ENCODE measurements at regions not wholly inside any gene's neighbourhood (a gene's known extent, or its start where the extent isn't known, plus 50 kb on each side); places are given as distances from the start of the nearest gene placed in this dataset.

GRCh38 chr3:5826467-5826866, 639.0 kb downstream of the EDEM1 start:
- Histone ChIP-seq H3K27ac (ENCODE audit: low read depth, low read length, severe bottlenecking) (no peak overlapping the region), H3K4me1 (ENCODE audit: control insufficient read depth, insufficient read depth, low read length, poor library complexity, severe bottlenecking) (no peaks in the 10 kb centered on the region), H3K9me3 (ENCODE audit: control insufficient read depth, low read length) (no peaks in the 10 kb centered on the region), H3K36me3 (ENCODE audit: control insufficient read depth, insufficient read depth, low read length) (no peaks in the 10 kb centered on the region), H3K4me3 (ENCODE audit: extremely low read depth, insufficient read depth, low read length, poor library complexity, severe bottlenecking) (no peak overlapping the region)
- WGBS, 2 experiments (ENCODE audit: insufficient coverage in 2 of 2), result no CpG with 5 or more reads among the region's 2 CpGs

- H3K4me1 ChIP-seq (ENCODE audit: control insufficient read depth, insufficient read depth, low read length, poor library complexity, severe bottlenecking), result no peaks in the 10 kb centered on the region
- H3K4me3 ChIP-seq (ENCODE audit: extremely low read depth, insufficient read depth, low read length, poor library complexity, severe bottlenecking), result no peak overlapping the region
- H3K27ac ChIP-seq (ENCODE audit: low read depth, low read length, severe bottlenecking), result no peak overlapping the region
- no peaks in the 10 kb centered on the region for H3K9me3 ChIP-seq (ENCODE audit: control insufficient read depth, low read length)
- 60 to 95% methylated on average over 1 to 2 of the region's 2 CpGs for WGBS, 2 experiments (ENCODE audit: insufficient coverage in 2 of 2)
- no peaks in the 10 kb centered on the region for H3K36me3 ChIP-seq (ENCODE audit: control insufficient read depth, insufficient read depth, low read length)
These were observed 640.7 kb downstream of the EDEM1 start for GRCh38 chr3:5828251-5828650.

GRCh38 chr3:5840056-5840455, 652.5 kb downstream of the EDEM1 start:
- Histone ChIP-seq H3K36me3 (ENCODE audit: control insufficient read depth, insufficient read depth, low read length) (no peaks in the 10 kb centered on the region), H3K9me3 (ENCODE audit: control insufficient read depth, low read length) (no peaks in the 10 kb centered on the region), H3K4me1 (ENCODE audit: control insufficient read depth, insufficient read depth, low read length, poor library complexity, severe bottlenecking) (no peaks in the 10 kb centered on the region), H3K27ac (ENCODE audit: low read depth, low read length, severe bottlenecking) (no peak overlapping the region), H3K4me3 (ENCODE audit: extremely low read depth, insufficient read depth, low read length, poor library complexity, severe bottlenecking) (no peak overlapping the region)
- 64 to 100% methylated on average over 1 to 3 of the region's 3 CpGs for WGBS, 2 experiments (ENCODE audit: insufficient coverage in 2 of 2)

- Histone ChIP-seq H3K4me1 (ENCODE audit: control insufficient read depth, insufficient read depth, low read length, poor library complexity, severe bottlenecking) (no peaks in the 10 kb centered on the region), H3K27ac (ENCODE audit: low read depth, low read length, severe bottlenecking) (no peak overlapping the region), H3K4me3 (ENCODE audit: extremely low read depth, insufficient read depth, low read length, poor library complexity, severe bottlenecking) (no peak overlapping the region), H3K9me3 (ENCODE audit: control insufficient read depth, low read length) (no peaks in the 10 kb centered on the region), H3K36me3 (ENCODE audit: control insufficient read depth, insufficient read depth, low read length) (no peaks in the 10 kb centered on the region)
- 78% methylated on average over 2 of the region's 2 CpGs; no CpG with 5 or more reads in 1 of the 2 experiments for WGBS, 2 experiments (ENCODE audit: insufficient coverage in 2 of 2)
These were observed 654.1 kb downstream of the EDEM1 start for GRCh38 chr3:5841599-5841998.

GRCh38 chr3:5846261-5846660, 658.8 kb downstream of the EDEM1 start:
- H3K36me3 ChIP-seq (ENCODE audit: control insufficient read depth, insufficient read depth, low read length), result no peaks in the 10 kb centered on the region
- no peak overlapping the region for H3K4me3 ChIP-seq (ENCODE audit: extremely low read depth, insufficient read depth, low read length, poor library complexity, severe bottlenecking)
- no peak overlapping the region for H3K27ac ChIP-seq (ENCODE audit: low read depth, low read length, severe bottlenecking)
- H3K4me1 ChIP-seq (ENCODE audit: control insufficient read depth, insufficient read depth, low read length, poor library complexity, severe bottlenecking), result no peaks in the 10 kb centered on the region
- no CpG with 5 or more reads among the region's 1 CpG for WGBS, 2 experiments (ENCODE audit: insufficient coverage in 2 of 2)
- no peaks in the 10 kb centered on the region for H3K9me3 ChIP-seq (ENCODE audit: control insufficient read depth, low read length)

- Histone ChIP-seq H3K27ac (ENCODE audit: low read depth, low read length, severe bottlenecking) (no peak overlapping the region), H3K9me3 (ENCODE audit: control insufficient read depth, low read length) (no peaks in the 10 kb centered on the region), H3K36me3 (ENCODE audit: control insufficient read depth, insufficient read depth, low read length) (no peaks in the 10 kb centered on the region), H3K4me1 (ENCODE audit: control insufficient read depth, insufficient read depth, low read length, poor library complexity, severe bottlenecking) (no peaks in the 10 kb centered on the region), H3K4me3 (ENCODE audit: extremely low read depth, insufficient read depth, low read length, poor library complexity, severe bottlenecking) (no peak overlapping the region)
- 80% methylated on average over 1 of the region's 3 CpGs; no CpG with 5 or more reads in 1 of the 2 experiments for WGBS, 2 experiments (ENCODE audit: insufficient coverage in 2 of 2)
These were observed 673.6 kb downstream of the EDEM1 start for GRCh38 chr3:5861151-5861550.

GRCh38 chr3:5874931-5875341, 687.4 kb downstream of the EDEM1 start:
- no peaks in the 10 kb centered on the region for H3K36me3 ChIP-seq (ENCODE audit: control insufficient read depth, insufficient read depth, low read length)
- 100% methylated on average over 1 to 2 of the region's 2 CpGs for WGBS, 2 experiments (ENCODE audit: insufficient coverage in 2 of 2)
- H3K9me3 ChIP-seq (ENCODE audit: control insufficient read depth, low read length), result no peaks in the 10 kb centered on the region
- H3K27ac ChIP-seq (ENCODE audit: low read depth, low read length, severe bottlenecking), result no peak overlapping the region
- H3K4me3 ChIP-seq (ENCODE audit: extremely low read depth, insufficient read depth, low read length, poor library complexity, severe bottlenecking), result no peak overlapping the region
- H3K4me1 ChIP-seq (ENCODE audit: control insufficient read depth, insufficient read depth, low read length, poor library complexity, severe bottlenecking), result no peaks in the 10 kb centered on the region

- Histone ChIP-seq H3K4me3 (ENCODE audit: extremely low read depth, insufficient read depth, low read length, poor library complexity, severe bottlenecking) (no peak overlapping the region), H3K4me1 (ENCODE audit: control insufficient read depth, insufficient read depth, low read length, poor library complexity, severe bottlenecking) (peaks cover 12% of the 10 kb centered on the region), H3K36me3 (ENCODE audit: control insufficient read depth, insufficient read depth, low read length) (no peaks in the 10 kb centered on the region), H3K27ac (ENCODE audit: low read depth, low read length, severe bottlenecking) (no peak overlapping the region), H3K9me3 (ENCODE audit: control insufficient read depth, low read length) (no peaks in the 10 kb centered on the region)
- WGBS, 2 experiments (ENCODE audit: insufficient coverage in 2 of 2), result no CpG with 5 or more reads among the region's 3 CpGs
These were observed 701.3 kb downstream of the EDEM1 start for GRCh38 chr3:5888851-5889250.

GRCh38 chr3:5889374-5889773, 701.9 kb downstream of the EDEM1 start:
- WGBS, 2 experiments (ENCODE audit: insufficient coverage in 2 of 2), result 93 to 100% methylated on average over 2 to 3 of the region's 3 CpGs
- no peak overlapping the region for H3K4me3 ChIP-seq (ENCODE audit: extremely low read depth, insufficient read depth, low read length, poor library complexity, severe bottlenecking)

GRCh38 chr3:5891711-5892110, 704.2 kb downstream of the EDEM1 start:
- Histone ChIP-seq H3K27ac (ENCODE audit: low read depth, low read length, severe bottlenecking) (no peak overlapping the region), H3K36me3 (ENCODE audit: control insufficient read depth, insufficient read depth, low read length) (no peaks in the 10 kb centered on the region), H3K4me1 (ENCODE audit: control insufficient read depth, insufficient read depth, low read length, poor library complexity, severe bottlenecking) (peaks cover 12% of the 10 kb centered on the region), H3K9me3 (ENCODE audit: control insufficient read depth, low read length) (no peaks in the 10 kb centered on the region), H3K4me3 (ENCODE audit: extremely low read depth, insufficient read depth, low read length, poor library complexity, severe bottlenecking) (no peak overlapping the region)
- WGBS, 2 experiments (ENCODE audit: insufficient coverage in 2 of 2), result 85 to 91% methylated on average over 3 to 4 of the region's 4 CpGs

More at GRCh38 chr3:5889374-5889773, 701.9 kb downstream of the EDEM1 start:
- no peaks in the 10 kb centered on the region for H3K9me3 ChIP-seq (ENCODE audit: control insufficient read depth, low read length)
- no peak overlapping the region for H3K27ac ChIP-seq (ENCODE audit: low read depth, low read length, severe bottlenecking)
- no peaks in the 10 kb centered on the region for H3K36me3 ChIP-seq (ENCODE audit: control insufficient read depth, insufficient read depth, low read length)
- peaks cover 12% of the 10 kb centered on the region for H3K4me1 ChIP-seq (ENCODE audit: control insufficient read depth, insufficient read depth, low read length, poor library complexity, severe bottlenecking)

- H3K27ac ChIP-seq (ENCODE audit: low read depth, low read length, severe bottlenecking), result no peak overlapping the region
- no peaks in the 10 kb centered on the region for H3K36me3 ChIP-seq (ENCODE audit: control insufficient read depth, insufficient read depth, low read length)
- 93 to 94% methylated on average over 2 of the region's 2 CpGs for WGBS, 2 experiments (ENCODE audit: insufficient coverage in 2 of 2)
- H3K4me1 ChIP-seq (ENCODE audit: control insufficient read depth, insufficient read depth, low read length, poor library complexity, severe bottlenecking), result no peaks in the 10 kb centered on the region
- H3K4me3 ChIP-seq (ENCODE audit: extremely low read depth, insufficient read depth, low read length, poor library complexity, severe bottlenecking), result no peak overlapping the region
- H3K9me3 ChIP-seq (ENCODE audit: control insufficient read depth, low read length), result no peaks in the 10 kb centered on the region
These were observed 710.6 kb downstream of the EDEM1 start for GRCh38 chr3:5898106-5898505.

All from mesodermal cell (in vitro differentiated cells).